IMR-90 (cell line): ENCODE measurements at regions not wholly inside any gene's neighbourhood (a gene's known extent, or its start where the extent isn't known, plus 50 kb on each side); places are given as distances from the start of the nearest gene placed in this dataset.

Experiments used
- ATAC-seq: fragments of 200-7000 bp; cut with Tn5 transposase; 2 replicates; pipeline ENCODE4 v1.9.1; 2020; ENCODE audit warnings: low read depth, mild to moderate bottlenecking, moderate library complexity
- BruUV-seq: library from RNA; stranded (reverse); fragments of 400-500 nt; replicated peaks from 2 replicates; lab custom pipeline; 2021; lab: Mats Ljungman, UMichigan
- CTCF ChIA-PET: fragments of 300-600 bp; formaldehyde crosslinking; extraction: SDS; loops from one replicate; lab custom pipeline; 2021; ENCODE audit warnings: antibody characterized with exemption; lab: Yijun Ruan, JAX
- POLR2A ChIA-PET: fragments of 300-600 bp; sonication (Branson Sonifier 250); formaldehyde crosslinking; loops from one replicate; lab custom pipeline; 2022; ENCODE audit warnings: antibody characterized with exemption; ENCODE audit not compliant: unreplicated experiment; lab: Charles Lee
- DNase-seq: peaks from one replicate; pipeline ENCODE4 v3.0.0; 2013
- H2AFZ ChIP-seq: replicated peaks from 2 replicates; pipeline ENCODE3; 2013; ENCODE audit warnings: low read length, mild to moderate bottlenecking; ENCODE audit not compliant: poor library complexity
- H2AK5ac ChIP-seq: 2 replicates; pipeline ENCODE4 v1.6.1; 2013; ENCODE audit warnings: low read depth, low read length, inconsistent platforms
- H2AK9ac ChIP-seq: replicated peaks from 2 replicates; pipeline ENCODE3; 2013; ENCODE audit warnings: mild to moderate bottlenecking, low read depth, low read length, moderate library complexity; ENCODE audit not compliant: poor library complexity
- H2BK120ac ChIP-seq: 2 replicates; pipeline ENCODE4 v1.6.1; 2013; ENCODE audit warnings: low read depth, low read length, inconsistent platforms
- H2BK15ac ChIP-seq: 3 replicates; pipeline ENCODE4 v1.6.1; 2013; ENCODE audit warnings: low read depth, low read length, inconsistent platforms
- H2BK20ac ChIP-seq: 2 replicates; pipeline ENCODE4 v1.6.1; 2013; ENCODE audit warnings: low read depth, mild to moderate bottlenecking, inconsistent platforms, low read length, moderate library complexity
- H2BK5ac ChIP-seq: 2 replicates; pipeline ENCODE4 v1.6.1; 2013; ENCODE audit warnings: mild to moderate bottlenecking, low read depth, low read length, inconsistent platforms; ENCODE audit not compliant: poor library complexity, severe bottlenecking
- H3K14ac ChIP-seq: replicated peaks from 2 replicates; pipeline ENCODE4 v1.6.1; 2013; ENCODE audit warnings: low read depth, low read length, inconsistent platforms
- H3K18ac ChIP-seq: 2 replicates; pipeline ENCODE4 v1.6.1; 2013; ENCODE audit warnings: low read depth, low read length, control low read depth
- H3K23ac ChIP-seq: 2 replicates; pipeline ENCODE4 v1.6.1; 2013; ENCODE audit warnings: low read depth, low read length, inconsistent platforms
- H3K27ac ChIP-seq: 2 replicates; pipeline ENCODE4 v1.5.1; 2013; ENCODE audit warnings: mild to moderate bottlenecking, control low read depth, low read length; ENCODE audit not compliant: insufficient read depth
- H3K27me3 ChIP-seq: 2 replicates; pipeline ENCODE4 v1.6.1; 2013; ENCODE audit warnings: low read length; ENCODE audit not compliant: control insufficient read depth, insufficient read depth
- H3K36me3 ChIP-seq: 2 replicates; pipeline ENCODE4 v1.6.1; 2013; ENCODE audit warnings: low read length, mixed read lengths; ENCODE audit not compliant: control insufficient read depth, insufficient read depth
- H3K4ac ChIP-seq: 2 replicates; pipeline ENCODE4 v1.6.1; 2013; ENCODE audit warnings: low read depth, low read length, inconsistent platforms
- H3K4me1 ChIP-seq: 2 replicates; pipeline ENCODE4 v1.6.1; 2013; ENCODE audit warnings: low read length, mixed read lengths; ENCODE audit not compliant: control insufficient read depth, insufficient read depth
- H3K4me2 ChIP-seq: 2 replicates; pipeline ENCODE4 v1.6.1; 2013; ENCODE audit warnings: low read depth, mild to moderate bottlenecking, control low read depth, low read length, moderate library complexity
- H3K4me3 ChIP-seq: 2 replicates; pipeline ENCODE4 v1.5.1; 2013; ENCODE audit warnings: low read depth, mild to moderate bottlenecking, control low read depth, low read length, moderate library complexity; ENCODE audit not compliant: insufficient read depth
- H3K56ac ChIP-seq: 2 replicates; pipeline ENCODE4 v1.6.1; 2013; ENCODE audit warnings: low read length, inconsistent platforms; ENCODE audit not compliant: insufficient read depth; ENCODE audit errors: extremely low read depth
- H3K79me1 ChIP-seq, 2 experiments: 2 replicates each; pipeline ENCODE4 v1.6.1; 2013; ENCODE audit warnings: low read length in 2 of 2, inconsistent platforms in 1 of 2, low read depth in 1 of 2
- H3K9ac ChIP-seq: 2 replicates; pipeline ENCODE4 v1.6.1; 2013; ENCODE audit warnings: low read depth, low read length, control low read depth
- H3K9me1 ChIP-seq: 2 replicates; pipeline ENCODE4 v1.6.1; 2013; ENCODE audit warnings: low read length, inconsistent platforms; ENCODE audit not compliant: insufficient read depth
- H3K9me3 ChIP-seq: 2 replicates; pipeline ENCODE4 v1.6.1; 2013; ENCODE audit warnings: low read length; ENCODE audit not compliant: control insufficient read depth, insufficient read depth
- H4K20me1 ChIP-seq: 2 replicates; pipeline ENCODE4 v1.6.1; 2013; ENCODE audit warnings: low read length, inconsistent platforms; ENCODE audit not compliant: insufficient read depth
- H4K5ac ChIP-seq: 2 replicates; pipeline ENCODE4 v1.6.1; 2013; ENCODE audit warnings: mild to moderate bottlenecking, low read depth, low read length, control low read depth
- H4K8ac ChIP-seq, 2 experiments: 2 replicates each; pipeline ENCODE4 v1.6.1; 2013; ENCODE audit warnings: low read depth in 2 of 2, low read length in 2 of 2, control low read depth in 1 of 2, inconsistent platforms in 1 of 2
- H4K91ac ChIP-seq: 2 replicates; pipeline ENCODE4 v1.6.1; 2013; ENCODE audit warnings: low read depth, low read length, inconsistent platforms; ENCODE audit not compliant: insufficient read depth
- BHLHE40 ChIP-seq: fragments of 150-350 bp; IDR thresholded peaks from 2 replicates; pipeline ENCODE4 v1.6.1; 2016; ENCODE audit warnings: mild to moderate bottlenecking, low read depth, low read length
- CEBPB ChIP-seq: IDR thresholded peaks from 2 replicates; pipeline ENCODE4 v1.6.1; 2012; ENCODE audit warnings: low read depth, low read length, improper control_type of control experiment
- CTCF ChIP-seq: conservative IDR thresholded peaks from 2 replicates; pipeline ENCODE4 v1.5.1; 2012; ENCODE audit warnings: mild to moderate bottlenecking, low read depth, low read length, improper control_type of control experiment
- ELK1 ChIP-seq: fragments of 150-350 bp; IDR thresholded peaks from 2 replicates; pipeline ENCODE4 v1.6.1; 2016; ENCODE audit warnings: low read depth, mild to moderate bottlenecking, low read length, moderate library complexity, borderline replicate concordance
- MAFK ChIP-seq: IDR thresholded peaks from 2 replicates; pipeline ENCODE4 v1.6.1; 2012; ENCODE audit warnings: low read depth, low read length, improper control_type of control experiment
- MAZ ChIP-seq: IDR thresholded peaks from 2 replicates; pipeline ENCODE4 v1.6.1; 2012; ENCODE audit warnings: low read depth, mild to moderate bottlenecking, low read length, improper control_type of control experiment, moderate library complexity, borderline replicate concordance
- MXI1 ChIP-seq: IDR thresholded peaks from 2 replicates; pipeline ENCODE4 v1.6.1; 2012; ENCODE audit warnings: low read depth, mild to moderate bottlenecking, low read length, moderate library complexity, borderline replicate concordance
- NFE2L2 ChIP-seq: fragments of 150-350 bp; IDR thresholded peaks from 2 replicates; pipeline ENCODE4 v1.6.1; 2016; ENCODE audit warnings: low read depth, mild to moderate bottlenecking, low read length
- RAD21 ChIP-seq: IDR thresholded peaks from 2 replicates; pipeline ENCODE4 v1.6.1; 2012; ENCODE audit warnings: low read length, improper control_type of control experiment
- RCOR1 ChIP-seq: IDR thresholded peaks from 2 replicates; pipeline ENCODE4 v1.6.1; 2012; ENCODE audit warnings: mild to moderate bottlenecking, low read length, improper control_type of control experiment; ENCODE audit not compliant: insufficient replicate concordance
- RFX5 ChIP-seq: IDR thresholded peaks from 2 replicates; pipeline ENCODE4 v1.8.0; 2012; ENCODE audit warnings: low read depth, mild to moderate bottlenecking, low read length, moderate library complexity
- USF2 ChIP-seq: fragments of 150-350 bp; IDR thresholded peaks from 2 replicates; pipeline ENCODE4 v1.6.1; 2017; ENCODE audit warnings: mild to moderate bottlenecking, antibody characterized with exemption, low read length, low read depth
- WGBS, 2 experiments: methylation state at CpG; one replicate each; pipeline versions ENCODE4 v1.1.5 to v1.1.7; 2013; ENCODE audit warnings: missing lambda C conversion rate in 2 of 2; ENCODE audit not compliant: insufficient read length in 1 of 2; ENCODE audit errors: extremely low coverage in 2 of 2; 5-methylcytosine and 5-hydroxymethylcytosine counted together
- dilution Hi-C: fragments of 300-500 bp; cut with HindIII; formaldehyde crosslinking; loops from one replicate; pipeline ENCODE4 v1.14.3; 2018; ENCODE audit warnings: low sequenced_read_pairs; ENCODE audit not compliant: unreplicated experiment
- in situ Hi-C: fragments of 300-500 bp; cut with MboI; formaldehyde crosslinking; loops from 3 replicates; pipeline ENCODE4 v1.14.3; 2019; ENCODE audit warnings: low sequenced_read_pairs, inconsistent platforms, mixed read lengths
- intact Hi-C: fragments of 100-400 bp; cut with micrococcal nuclease; formaldehyde crosslinking; loops from 2 replicates; pipeline ENCODE4 v1.10.0; 2022

- Histone ChIP-seq H3K14ac (no peak overlapping the region), H2AK5ac (no peak overlapping the region), H3K9ac (no peak overlapping the region), H3K79me1 (no peaks in the 10 kb centered on the region), H2AK9ac (no peak overlapping the region), H3K4me2 (no peak overlapping the region), H3K4me1 (no peaks in the 10 kb centered on the region), H2BK20ac (no peak overlapping the region), H4K20me1 (no peaks in the 10 kb centered on the region), H3K27me3 (no peaks in the 10 kb centered on the region), H2AFZ (no peak overlapping the region), H3K27ac (no peak overlapping the region), H4K91ac (no peak overlapping the region), H3K9me1 (no peaks in the 10 kb centered on the region), H2BK15ac (no peak overlapping the region), H4K5ac (no peak overlapping the region), H3K18ac (no peak overlapping the region), H3K56ac (no peak overlapping the region), H3K9me3 (peaks cover 4% of the 10 kb centered on the region), H2BK120ac (no peak overlapping the region), H4K8ac (no peak overlapping the region), H3K4ac (no peak overlapping the region), H2BK5ac (no peak overlapping the region), H3K23ac (no peak overlapping the region), H3K36me3 (no peaks in the 10 kb centered on the region), H3K4me3 (no peak overlapping the region)
- ATAC-seq (no peak), DNase-seq (peak; percentile 4)
- ChIA-PET POLR2A (no interaction called here), CTCF (no interaction called here)
- intact Hi-C loops = no loop called here
- in situ Hi-C loops = no loop called here
- no TSS peak for BruUV-seq
- dilution Hi-C loops = no loop called here
- TF ChIP-seq USF2 = no peak
- TF ChIP-seq RAD21 = no peak
- TF ChIP-seq RCOR1 = no peak
- no peak for TF ChIP-seq CTCF
- TF ChIP-seq MAZ = no peak
- no peak for TF ChIP-seq RFX5
- no peak for TF ChIP-seq BHLHE40
- TF ChIP-seq NFE2L2 = no peak
- TF ChIP-seq MXI1 = no peak
- no peak for TF ChIP-seq CEBPB
- TF ChIP-seq MAFK = no peak
- TF ChIP-seq ELK1 = no peak
- no CpG with 5 or more reads among the region's 1 CpG for WGBS, 2 experiments
These were observed 381.6 kb downstream of the TMEM38B start for GRCh38 chr9:106075960-106076327.
